T-cell (primary cell): ENCODE measurements at regions not wholly inside any gene's neighbourhood (a gene's known extent, or its start where the extent isn't known, plus 50 kb on each side); places are given as distances from the start of the nearest gene placed in this dataset.
"Not testable (repeated sequence)": the region's sequence is repeated elsewhere in the genome, so short reads cannot be mapped to it uniquely, and the experiment has no call there.

Source experiments
- ATAC-seq, 4 experiments: fragments of 200-7000 bp in 3 of 4; fragments of 150-1000 bp in 1 of 4; cut with Tn5 transposase; replicated peaks in 1 of 4; 1 replicate in 3 of 4; 2 replicates in 1 of 4; pipeline ENCODE4 v1.10.0; 2021; ENCODE audit warnings: moderate library complexity in 3 of 4, mild to moderate bottlenecking in 2 of 4, moderate number of reproducible peaks in 1 of 4
- CTCF ChIA-PET, 2 donors: fragments of 300-600 bp; sonication (Branson Sonifier 250); formaldehyde crosslinking; loops; one replicate each; lab custom pipeline; 2022; ENCODE audit warnings: antibody characterized with exemption in 2 of 2; lab: Charles Lee
- POLR2A ChIA-PET, 2 donors: fragments of 300-600 bp; sonication (Branson Sonifier 250); formaldehyde crosslinking; loops; one replicate each; lab custom pipeline; 2022; ENCODE audit warnings: antibody characterized with exemption in 2 of 2; lab: Charles Lee
- DNase-seq, 35 experiments: peaks; one replicate each; pipeline versions ENCODE4 v3.0.0 to v3.0.0-alpha.2; 2013 to 2023
- H3K27ac ChIP-seq: one replicate; pipeline ENCODE4 v1.5.1; 2013; ENCODE audit warnings: low read length
- H3K27me3 ChIP-seq, 2 experiments: replicated peaks in 1 of 2; 1 replicate in 1 of 2; 2 replicates in 1 of 2; pipeline versions ENCODE4 v1.6.1 to v1.7.0; 2013; ENCODE audit warnings: low read length in 1 of 2, mixed read lengths in 1 of 2; ENCODE audit not compliant: control insufficient read depth in 2 of 2, insufficient read depth in 2 of 2; ENCODE audit errors: extremely low read depth in 1 of 2
- H3K36me3 ChIP-seq, 2 donors: 1 replicate in 1 of 2; 2 replicates in 1 of 2; pipeline versions ENCODE4 v1.6.1 to v1.7.0; 2013; ENCODE audit warnings: low read length in 1 of 2; ENCODE audit not compliant: control insufficient read depth in 2 of 2, insufficient read depth in 1 of 2; ENCODE audit errors: extremely low read depth in 1 of 2
- H3K4me1 ChIP-seq, 2 experiments: 1 replicate in 1 of 2; 2 replicates in 1 of 2; pipeline versions ENCODE4 v1.6.1 to v1.7.0; 2013; ENCODE audit warnings: low read length in 2 of 2, mixed read lengths in 1 of 2; ENCODE audit not compliant: insufficient read depth in 2 of 2, control insufficient read depth in 1 of 2; ENCODE audit errors: extremely low read depth in 1 of 2
- H3K4me3 ChIP-seq, 2 donors: 1 replicate in 1 of 2; 2 replicates in 1 of 2; pipeline versions ENCODE4 v1.5.1 to v1.7.0; 2013; ENCODE audit warnings: mild to moderate bottlenecking in 2 of 2, low read length in 1 of 2, moderate library complexity in 1 of 2; ENCODE audit not compliant: control insufficient read depth in 1 of 2; ENCODE audit errors: extremely low read depth in 1 of 2
- H3K9me3 ChIP-seq: 2 replicates; pipeline ENCODE4 v1.7.0; 2013
- H3K27ac Mint-ChIP-seq, 2 donors: one replicate each; pipeline ENCODE4 v1.8.0; 2020 to 2021; ENCODE audit warnings: mild to moderate bottlenecking in 2 of 2, mixed read lengths in 2 of 2
- H3K27me3 Mint-ChIP-seq, 2 donors: one replicate each; pipeline ENCODE4 v1.8.0; 2021 to 2022; ENCODE audit warnings: mixed read lengths in 2 of 2
- H3K36me3 Mint-ChIP-seq: one replicate; pipeline ENCODE4 v1.8.0; 2021; ENCODE audit warnings: mixed read lengths
- H3K4me1 Mint-ChIP-seq, 3 donors: one replicate each; pipeline ENCODE4 v1.8.0; 2020 to 2022; ENCODE audit warnings: mixed read lengths in 3 of 3, mild to moderate bottlenecking in 1 of 3
- H3K4me3 Mint-ChIP-seq, 3 donors: one replicate each; pipeline ENCODE4 v1.8.0; 2020 to 2022; ENCODE audit warnings: mild to moderate bottlenecking in 3 of 3, mixed read lengths in 3 of 3, moderate library complexity in 3 of 3
- H3K9me3 Mint-ChIP-seq, 3 donors: one replicate each; pipeline ENCODE4 v1.8.0; 2020 to 2022; ENCODE audit warnings: mixed read lengths in 3 of 3
- WGBS: methylation state at CpG from one replicate; pipeline ENCODE4 v1.1.5; 2013; ENCODE audit warnings: missing lambda C conversion rate; ENCODE audit not compliant: insufficient coverage; 5-methylcytosine and 5-hydroxymethylcytosine counted together

GRCh38 chr20:1818247-1818840 lies 76.9 kb upstream of the SIRPA start:
- no peak overlapping the region for H3K4me3 ChIP-seq
- Mint-ChIP-seq H3K4me3 (peak overlapping the region in 1 of 3 donors; percentile 13), H3K27me3 (peaks cover 59 to 64% of the 10 kb centered on the region in 2 donors), H3K4me1 (peaks cover 19 to 34% (median 22%) of the 10 kb centered on the region in 3 donors), H3K27ac (no peak overlapping the region), H3K36me3 (peaks cover 16% of the 10 kb centered on the region), H3K9me3 (peaks cover 11 to 19% (median 12%) of the 10 kb centered on the region in 3 donors)
- H3K36me3 ChIP-seq, result no peaks in the 10 kb centered on the region
- DNase-seq (no peak), ATAC-seq (no peak)
- no peak overlapping the region for H3K27ac ChIP-seq
- peaks cover 5 to 14% of the 10 kb centered on the region in 2 experiments for H3K4me1 ChIP-seq
- no peaks in the 10 kb centered on the region for H3K9me3 ChIP-seq
- ChIA-PET POLR2A (no interaction called here), CTCF (no interaction called here)
- peaks cover 0 to 52% of the 10 kb centered on the region in 2 experiments for H3K27me3 ChIP-seq
- WGBS, result 62% methylated on average over 1 of the region's 1 CpG

DNA sequence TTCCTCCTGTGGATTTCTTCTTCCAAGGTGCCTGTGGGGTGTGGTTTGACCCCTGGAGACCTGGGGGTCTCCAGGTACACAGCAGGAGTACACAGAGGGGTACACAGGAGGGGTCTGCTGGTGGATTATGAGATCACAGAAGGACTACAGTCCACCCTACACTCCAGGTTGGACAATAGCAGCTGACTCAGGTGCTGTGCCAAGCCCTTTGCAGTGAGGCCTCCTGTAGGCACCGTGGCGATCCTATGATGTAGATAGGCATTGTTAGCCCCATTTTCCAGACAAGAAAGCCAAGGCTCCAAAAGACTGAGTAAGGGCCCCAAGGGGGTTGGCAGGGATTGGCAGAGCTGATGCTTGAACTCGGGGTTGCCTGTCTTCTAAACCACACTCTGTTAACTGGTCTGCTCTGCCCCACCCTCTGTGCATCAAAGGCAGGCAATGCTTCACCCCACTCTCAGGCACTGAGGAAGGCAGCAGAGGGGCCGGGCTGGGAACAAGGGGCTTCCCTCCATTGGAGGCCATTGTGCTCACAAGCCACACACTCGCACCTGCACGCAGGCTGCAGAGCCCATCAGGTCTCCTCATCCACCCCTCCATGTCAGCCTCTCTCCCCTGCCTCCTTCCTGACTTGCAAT lies 77.5 kb upstream of the SIRPA start:
- Mint-ChIP-seq H3K4me3 (peak overlapping the region in 1 of 3 donors; percentile 57), H3K27me3 (peaks cover 60 to 67% of the 10 kb centered on the region in 2 donors), H3K9me3 (peaks cover 8 to 13% (median 9%) of the 10 kb centered on the region in 3 donors), H3K4me1 (peaks cover 19 to 34% (median 22%) of the 10 kb centered on the region in 3 donors), H3K36me3 (peaks cover 11% of the 10 kb centered on the region), H3K27ac (no peak overlapping the region)
- no peak overlapping the region for H3K4me3 ChIP-seq
- 53% methylated on average over 6 of the region's 6 CpGs for WGBS
- no peak for DNase-seq
- peaks cover 5 to 14% of the 10 kb centered on the region in 2 experiments for H3K4me1 ChIP-seq
- H3K27me3 ChIP-seq, result peaks cover 0 to 54% of the 10 kb centered on the region in 2 experiments
- H3K36me3 ChIP-seq, result no peaks in the 10 kb centered on the region
- ATAC-seq, result peak in 2 of 4 experiments; percentile 15 to 29
- H3K27ac ChIP-seq, result no peak overlapping the region
- ChIA-PET POLR2A (no interaction called here), CTCF (no interaction called here)
- no peaks in the 10 kb centered on the region for H3K9me3 ChIP-seq

DNA sequence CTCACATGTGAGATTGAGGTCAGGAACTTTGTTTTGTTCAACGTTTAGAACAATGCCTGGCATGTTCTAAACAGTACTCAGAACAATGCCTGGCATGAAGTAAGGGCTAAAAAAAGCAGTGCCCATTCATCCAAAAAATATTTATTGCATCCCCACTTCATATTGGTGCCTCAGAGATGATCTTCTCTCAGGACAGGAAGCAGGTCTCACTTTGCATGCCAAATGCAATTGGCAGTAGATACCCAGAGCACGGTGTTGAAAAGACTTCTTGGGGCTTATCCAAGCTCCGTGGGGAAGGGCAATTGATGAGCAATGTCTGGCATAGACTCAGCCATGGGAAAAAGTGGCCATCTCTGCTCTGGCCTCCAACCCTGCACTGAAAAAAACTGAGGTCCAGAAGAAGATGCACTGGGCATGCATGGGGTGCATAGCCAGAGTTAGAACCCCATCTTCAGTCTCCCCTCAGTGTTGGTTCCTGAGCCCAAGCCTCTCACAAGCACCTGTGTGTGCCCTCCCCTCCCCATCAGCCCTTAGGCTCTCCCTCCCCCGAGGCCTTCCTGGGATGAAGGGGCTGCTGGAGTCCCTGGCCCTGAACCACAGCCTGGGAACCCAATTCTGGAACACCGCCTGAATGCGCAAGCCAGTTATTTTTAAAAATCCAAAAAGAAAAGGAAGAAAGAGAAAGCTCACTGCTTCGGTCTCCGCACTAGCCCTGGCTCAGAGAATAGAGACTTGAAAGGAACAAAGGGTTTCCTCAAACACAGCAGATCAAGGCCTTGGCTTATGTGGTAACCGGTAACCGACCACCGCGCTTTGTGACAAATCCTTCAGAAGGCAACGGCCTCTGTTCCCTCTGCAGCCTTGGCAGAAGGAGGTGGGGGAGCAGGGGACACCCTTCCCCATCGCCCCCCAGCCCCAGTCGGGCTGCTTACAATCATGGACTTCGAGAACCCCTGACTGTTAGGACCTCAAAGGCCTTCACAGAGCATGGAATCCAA lies 78.5 kb upstream of the SIRPA start:
- peaks cover 5 to 14% of the 10 kb centered on the region in 2 experiments for H3K4me1 ChIP-seq
- peak; percentile 45 to 87 (median 82) for ATAC-seq
- H3K9me3 ChIP-seq, result no peaks in the 10 kb centered on the region
- ChIA-PET CTCF (no interaction called here), POLR2A (no interaction called here)
- no peak overlapping the region for H3K27ac ChIP-seq
- peaks cover 6% of the 10 kb centered on the region for H3K36me3 Mint-ChIP-seq
- peak overlapping the region in 1 of 2 donors; percentile 7 for H3K4me3 ChIP-seq
- peak overlapping the region in 2 of 3 donors; percentile 53 to 57 for H3K4me3 Mint-ChIP-seq
- 22% methylated on average over 9 of the region's 16 CpGs for WGBS
- peaks cover 0 to 4% (median 2%) of the 10 kb centered on the region in 3 donors for H3K9me3 Mint-ChIP-seq
- DNase-seq, result peak in 10 of 35 experiments; percentile 4 to 33 (median 12)
- H3K27me3 Mint-ChIP-seq, result peaks cover 60 to 67% of the 10 kb centered on the region in 2 donors
- no peaks in the 10 kb centered on the region for H3K36me3 ChIP-seq
- H3K4me1 Mint-ChIP-seq, result peaks cover 19 to 34% (median 24%) of the 10 kb centered on the region in 3 donors
- H3K27me3 ChIP-seq, result peaks cover 0 to 50% of the 10 kb centered on the region in 2 experiments
- H3K27ac Mint-ChIP-seq, result no peak overlapping the region

GRCh38 chr20:1815502-1816085 lies 79.6 kb upstream of the SIRPA start:
- Mint-ChIP-seq H3K27me3 (peaks cover 52 to 63% of the 10 kb centered on the region in 2 donors), H3K4me1 (peaks cover 26 to 44% (median 33%) of the 10 kb centered on the region in 3 donors), H3K36me3 (no peaks in the 10 kb centered on the region), H3K4me3 (no peak overlapping the region), H3K9me3 (no peaks in the 10 kb centered on the region), H3K27ac (no peak overlapping the region)
- no CpG with 5 or more reads among the region's 3 CpGs for WGBS
- Histone ChIP-seq H3K27ac (no peak overlapping the region), H3K36me3 (no peaks in the 10 kb centered on the region), H3K4me1 (peaks cover 5 to 14% of the 10 kb centered on the region in 2 experiments), H3K4me3 (no peak overlapping the region), H3K27me3 (peaks cover 0 to 52% of the 10 kb centered on the region in 2 experiments), H3K9me3 (no peaks in the 10 kb centered on the region)
- ChIA-PET POLR2A (interaction anchor here in 1 of 2 donors (0.6 kb wide), 1 partner anchor 583 kb away, joined by 3 read pairs; no protein-coding TSS in a partner anchor), CTCF (no interaction called here)
- ATAC-seq, result no peak
- no peak for DNase-seq

- H3K4me3 Mint-ChIP-seq, DNase-seq, ATAC-seq: not testable (repeated sequence)
Observed at GRCh38 chr20:1814861-1815260, 80.3 kb upstream of the SIRPA start.

More at GRCh38 chr20:1814861-1815260, 80.3 kb upstream of the SIRPA start:
- no CpG with 5 or more reads among the region's 1 CpG for WGBS
- H3K27ac Mint-ChIP-seq, POLR2A ChIA-PET, H3K27ac ChIP-seq, H3K9me3 Mint-ChIP-seq, H3K36me3 ChIP-seq, CTCF ChIA-PET, H3K36me3 Mint-ChIP-seq, H3K4me3 ChIP-seq, H3K9me3 ChIP-seq: not testable (repeated sequence)
- H3K4me1 ChIP-seq, result peaks cover 5 to 14% of the 10 kb centered on the region in 2 experiments
- H3K27me3 ChIP-seq, result peaks cover 0 to 54% of the 10 kb centered on the region in 2 experiments
- Mint-ChIP-seq H3K4me1 (peaks cover 26 to 51% (median 33%) of the 10 kb centered on the region in 3 donors), H3K27me3 (peaks cover 54 to 64% of the 10 kb centered on the region in 2 donors)
